Mesodermal cell (in vitro differentiated cells): ENCODE measurements at regions not wholly inside any gene's neighbourhood (a gene's known extent, or its start where the extent isn't known, plus 50 kb on each side); places are given as distances from the start of the nearest gene placed in this dataset.

Experiments
- H3K27ac ChIP-seq: 2 replicates; pipeline ENCODE4 v1.7.0; 2013; ENCODE audit warnings: mild to moderate bottlenecking, low read depth, low read length, moderate library complexity; ENCODE audit not compliant: severe bottlenecking
- H3K36me3 ChIP-seq: 2 replicates; pipeline ENCODE4 v1.7.1; 2013; ENCODE audit warnings: mild to moderate bottlenecking, low read length, moderate library complexity; ENCODE audit not compliant: control insufficient read depth, insufficient read depth
- H3K4me1 ChIP-seq: one replicate; pipeline ENCODE4 v1.7.1; 2013; ENCODE audit warnings: mild to moderate bottlenecking, low read length; ENCODE audit not compliant: insufficient read depth, control insufficient read depth, poor library complexity, severe bottlenecking
- H3K4me3 ChIP-seq: 2 replicates; pipeline ENCODE4 v1.7.0; 2013; ENCODE audit warnings: low read length, control low read depth, mild to moderate bottlenecking; ENCODE audit not compliant: insufficient read depth, poor library complexity, severe bottlenecking; ENCODE audit errors: extremely low read depth
- H3K9me3 ChIP-seq: 2 replicates; pipeline ENCODE4 v1.7.1; 2013; ENCODE audit warnings: mild to moderate bottlenecking, low read length, moderate library complexity; ENCODE audit not compliant: control insufficient read depth
- WGBS, 2 experiments: methylation state at CpG; one replicate each; pipeline ENCODE4 v1.1.5; 2013; ENCODE audit warnings: missing lambda C conversion rate in 2 of 2; ENCODE audit not compliant: insufficient coverage in 2 of 2; 5-methylcytosine and 5-hydroxymethylcytosine counted together

GRCh38 chr13:104246955-104247354 lies 1180.7 kb upstream of the SLC10A2 start:
- Histone ChIP-seq H3K4me3 (no peak overlapping the region), H3K9me3 (no peaks in the 10 kb centered on the region), H3K36me3 (no peaks in the 10 kb centered on the region), H3K27ac (no peak overlapping the region), H3K4me1 (no peaks in the 10 kb centered on the region)

DNA sequence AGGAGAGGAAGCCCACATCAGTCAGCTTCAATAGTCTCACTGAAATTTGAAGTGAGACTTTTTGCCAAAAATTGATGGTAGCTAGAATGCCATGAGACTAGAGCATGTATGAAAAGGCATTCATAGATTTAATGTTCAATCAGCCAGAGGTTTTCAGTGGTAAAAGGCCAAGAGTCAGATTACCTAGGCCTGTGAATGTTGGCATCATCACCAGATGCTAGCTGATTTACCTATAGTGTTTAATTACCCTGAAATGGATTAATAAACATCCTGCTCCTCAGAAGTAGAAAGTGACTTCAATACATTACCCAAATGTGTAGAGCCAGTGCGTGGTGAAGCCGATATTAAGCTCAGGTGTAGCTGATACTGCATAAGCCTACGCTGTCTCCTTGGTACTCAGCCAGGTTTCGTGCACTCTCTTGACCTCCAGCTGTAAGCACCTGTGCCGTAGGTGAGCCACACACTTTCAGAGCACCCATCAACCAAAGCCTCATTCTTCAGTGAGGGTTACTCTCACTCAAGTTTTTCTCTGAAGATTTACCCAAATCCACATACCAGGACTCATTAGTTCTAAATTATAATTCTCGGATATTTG lies 1140.3 kb upstream of the SLC10A2 start:
- H3K27ac ChIP-seq = no peak overlapping the region
- WGBS, 2 experiments = 93 to 100% methylated on average over 4 to 5 of the region's 6 CpGs
- H3K9me3 ChIP-seq = no peaks in the 10 kb centered on the region
- no peaks in the 10 kb centered on the region for H3K36me3 ChIP-seq
- H3K4me3 ChIP-seq = no peak overlapping the region
- H3K4me1 ChIP-seq = no peaks in the 10 kb centered on the region

DNA sequence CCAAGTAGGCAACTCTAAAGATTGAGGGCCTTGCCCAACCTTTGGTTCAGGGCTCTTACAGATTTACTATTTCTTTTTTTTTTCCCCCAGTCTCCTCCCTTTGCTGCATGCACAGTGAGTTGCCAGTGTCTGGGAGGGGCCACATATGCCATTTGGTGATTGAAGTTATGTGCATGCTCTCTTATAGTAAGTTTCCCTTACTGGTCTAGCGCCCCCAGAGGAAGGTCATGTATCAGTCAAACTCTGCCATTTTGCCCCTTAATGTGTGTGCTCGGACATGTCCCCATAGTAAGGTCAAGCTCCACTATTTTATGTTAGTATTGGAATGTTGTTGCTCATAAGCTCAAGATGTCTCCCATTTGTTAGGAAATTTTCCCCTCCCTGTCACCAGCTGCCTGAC lies 1138.0 kb upstream of the SLC10A2 start:
- Histone ChIP-seq H3K9me3 (no peaks in the 10 kb centered on the region), H3K4me1 (no peaks in the 10 kb centered on the region), H3K27ac (no peak overlapping the region), H3K36me3 (no peaks in the 10 kb centered on the region), H3K4me3 (no peak overlapping the region)
- no CpG with 5 or more reads among the region's 2 CpGs for WGBS, 2 experiments

GRCh38 chr13:104198801-104199200 lies 1132.6 kb upstream of the SLC10A2 start:
- no CpG with 5 or more reads among the region's 1 CpG for WGBS, 2 experiments
- Histone ChIP-seq H3K36me3 (no peaks in the 10 kb centered on the region), H3K9me3 (no peaks in the 10 kb centered on the region), H3K27ac (no peak overlapping the region), H3K4me1 (no peaks in the 10 kb centered on the region), H3K4me3 (no peak overlapping the region)

GRCh38 chr13:104196611-104197010 lies 1130.4 kb upstream of the SLC10A2 start:
- WGBS, 2 experiments = 72% methylated on average over 2 of the region's 5 CpGs; no CpG with 5 or more reads in 1 of the 2 experiments
- no peaks in the 10 kb centered on the region for H3K36me3 ChIP-seq
- H3K9me3 ChIP-seq = no peaks in the 10 kb centered on the region
- H3K27ac ChIP-seq = no peak overlapping the region
- no peak overlapping the region for H3K4me3 ChIP-seq
- no peaks in the 10 kb centered on the region for H3K4me1 ChIP-seq

- Histone ChIP-seq H3K36me3 (no peaks in the 10 kb centered on the region), H3K9me3 (no peaks in the 10 kb centered on the region), H3K27ac (no peak overlapping the region), H3K4me1 (no peaks in the 10 kb centered on the region), H3K4me3 (no peak overlapping the region)
- 100% methylated on average over 1 of the region's 3 CpGs for whole genome bisulfite sequencing, 2 experiments
Measured at GRCh38 chr13:104181526-104182231, 1115.5 kb upstream of the SLC10A2 start.

GRCh38 chr13:104170980-104171555 lies 1104.9 kb upstream of the SLC10A2 start:
- no peaks in the 10 kb centered on the region for H3K4me1 ChIP-seq
- no peaks in the 10 kb centered on the region for H3K9me3 ChIP-seq
- H3K36me3 ChIP-seq = no peaks in the 10 kb centered on the region
- H3K27ac ChIP-seq = no peak overlapping the region
- H3K4me3 ChIP-seq = no peak overlapping the region
- 95 to 100% methylated on average over 7 of the region's 8 CpGs for WGBS, 2 experiments

DNA sequence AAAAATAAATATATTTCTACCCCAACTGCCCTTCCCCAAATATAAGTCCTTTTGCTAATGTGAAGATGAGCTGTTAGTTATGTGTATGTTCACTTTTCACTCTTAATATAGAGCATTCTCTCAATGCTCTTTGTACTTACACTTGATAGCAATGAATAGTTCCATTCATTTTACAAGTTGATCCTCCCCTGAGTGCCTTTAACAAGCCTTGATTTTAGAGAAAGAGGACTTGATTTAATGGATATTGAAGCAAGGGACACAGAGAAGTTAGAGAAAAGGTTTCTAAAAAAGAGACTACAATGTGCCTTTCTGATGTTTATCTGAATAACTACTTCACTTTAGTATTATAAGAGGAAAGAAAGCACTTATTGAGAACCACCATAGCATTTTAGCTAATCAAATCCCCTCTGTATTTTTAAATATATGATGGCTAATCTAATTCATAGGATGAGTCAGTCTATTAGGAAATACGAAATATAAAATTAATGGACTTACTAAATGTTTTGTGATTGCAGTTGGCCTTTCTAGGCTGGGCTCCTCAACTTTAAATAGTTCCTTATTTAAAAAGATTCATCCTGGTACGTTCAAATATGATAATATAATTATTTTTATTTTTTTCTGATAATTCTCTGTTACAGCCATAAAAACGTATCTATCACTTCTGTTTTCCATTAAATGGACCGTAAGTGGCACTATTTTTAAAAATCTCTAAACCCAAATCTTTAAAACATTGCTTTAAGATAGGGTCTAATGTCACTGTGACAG lies 1097.8 kb upstream of the SLC10A2 start:
- WGBS, 2 experiments = no CpG with 5 or more reads among the region's 4 CpGs
- H3K9me3 ChIP-seq = no peaks in the 10 kb centered on the region
- no peak overlapping the region for H3K27ac ChIP-seq
- no peaks in the 10 kb centered on the region for H3K36me3 ChIP-seq
- H3K4me3 ChIP-seq = no peak overlapping the region
- H3K4me1 ChIP-seq = no peaks in the 10 kb centered on the region

- Histone ChIP-seq H3K9me3 (no peaks in the 10 kb centered on the region), H3K36me3 (no peaks in the 10 kb centered on the region), H3K4me3 (no peak overlapping the region), H3K4me1 (no peaks in the 10 kb centered on the region), H3K27ac (no peak overlapping the region)
- WGBS, 2 experiments = no CpG with 5 or more reads among the region's 1 CpG
Measured at GRCh38 chr13:104160536-104160935, 1094.3 kb upstream of the SLC10A2 start.

DNA sequence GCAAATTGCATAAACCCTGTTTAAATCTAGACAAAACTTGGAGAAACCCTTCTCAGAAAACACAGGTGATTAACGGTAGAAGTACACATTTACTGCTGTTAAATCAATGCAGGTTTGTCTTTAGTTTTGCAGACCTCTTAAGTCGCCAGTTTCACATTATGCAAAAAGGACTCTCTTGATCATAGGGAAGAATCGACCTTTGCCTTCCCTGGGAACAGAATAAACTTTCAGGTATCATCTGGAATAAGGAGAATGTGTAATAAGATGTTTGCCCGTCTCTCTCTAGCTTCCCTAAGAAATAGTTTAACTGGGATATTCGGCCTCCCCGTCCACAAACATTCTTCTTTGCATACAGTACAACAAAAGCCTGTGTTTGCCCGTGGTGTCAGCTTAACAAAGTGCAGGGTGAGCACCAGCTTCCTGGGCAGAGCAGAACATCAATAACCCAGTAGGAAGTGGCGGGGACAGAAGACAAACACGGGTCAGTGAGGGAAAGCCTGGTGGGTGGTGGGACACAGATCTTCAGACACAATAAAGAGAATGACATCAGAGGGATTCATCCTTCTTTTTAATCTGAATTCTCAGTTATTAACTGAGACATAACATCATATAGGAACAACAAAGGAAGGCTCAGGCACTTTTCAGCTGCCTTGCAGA lies 1077.7 kb upstream of the SLC10A2 start:
- Histone ChIP-seq H3K4me3 (no peak overlapping the region), H3K4me1 (peaks cover 3% of the 10 kb centered on the region)
- 36 to 40% methylated on average over 3 to 6 of the region's 9 CpGs for WGBS, 2 experiments

More for the DNA sequence above, 1077.7 kb upstream of the SLC10A2 start:
- Histone ChIP-seq H3K36me3 (no peaks in the 10 kb centered on the region), H3K9me3 (no peaks in the 10 kb centered on the region), H3K27ac (peak overlapping the region; percentile 50)
